HG02970 (cell line): ENCODE measurements at regions not wholly inside any gene's neighbourhood (a gene's known extent, or its start where the extent isn't known, plus 50 kb on each side); places are given as distances from the start of the nearest gene placed in this dataset.

Experiments used
- ATAC-seq: cut with Tn5 transposase; IDR thresholded peaks from one replicate; pipeline ENCODE4 v1.9.1; 2021; ENCODE audit warnings: mild to moderate bottlenecking, moderate library complexity, moderate number of reproducible peaks; ENCODE audit not compliant: unreplicated experiment, low FRiP score

DNA sequence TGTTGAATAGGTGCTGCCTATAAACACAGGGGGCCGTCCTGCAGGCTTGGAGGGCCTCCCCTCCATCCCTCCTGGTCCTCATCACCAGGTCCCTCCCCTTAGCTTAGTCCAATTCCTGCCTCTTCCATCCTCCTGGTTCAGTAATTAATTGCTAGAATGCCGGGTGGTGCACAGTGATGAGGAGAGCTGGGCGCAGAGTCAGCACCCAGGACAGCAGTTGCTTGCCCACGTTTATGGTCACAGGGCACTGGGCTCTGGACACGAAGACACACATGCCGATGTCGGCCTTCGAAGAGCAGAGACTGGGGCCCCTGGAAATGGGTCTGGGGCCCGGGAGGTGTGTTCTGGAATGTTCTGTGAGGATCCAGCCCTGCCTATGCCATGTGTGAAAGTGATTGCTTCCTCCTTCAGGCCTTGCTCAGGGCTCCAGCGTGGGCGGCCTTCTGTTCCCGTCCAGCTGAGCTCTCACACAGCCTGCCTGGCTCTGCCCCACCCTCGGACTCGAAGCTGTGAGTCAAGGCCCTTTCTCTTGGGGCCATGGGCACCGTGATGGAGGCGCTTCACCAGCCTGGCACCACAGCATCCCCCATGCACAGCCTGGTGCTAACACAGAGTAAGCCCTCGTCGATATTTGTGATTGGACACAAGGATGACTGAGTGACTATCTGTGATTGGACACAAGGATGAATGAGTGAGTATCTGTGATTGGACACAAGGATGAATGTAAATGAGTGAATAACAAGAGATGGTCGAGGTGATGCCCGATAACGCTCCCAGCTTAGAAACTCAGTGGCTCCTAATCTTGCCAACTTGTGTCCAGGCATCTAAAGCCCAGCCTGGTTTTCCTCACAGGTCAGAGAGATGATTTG, 884.7 kb downstream of the BRD1 start:
- no peak for ATAC-seq

DNA sequence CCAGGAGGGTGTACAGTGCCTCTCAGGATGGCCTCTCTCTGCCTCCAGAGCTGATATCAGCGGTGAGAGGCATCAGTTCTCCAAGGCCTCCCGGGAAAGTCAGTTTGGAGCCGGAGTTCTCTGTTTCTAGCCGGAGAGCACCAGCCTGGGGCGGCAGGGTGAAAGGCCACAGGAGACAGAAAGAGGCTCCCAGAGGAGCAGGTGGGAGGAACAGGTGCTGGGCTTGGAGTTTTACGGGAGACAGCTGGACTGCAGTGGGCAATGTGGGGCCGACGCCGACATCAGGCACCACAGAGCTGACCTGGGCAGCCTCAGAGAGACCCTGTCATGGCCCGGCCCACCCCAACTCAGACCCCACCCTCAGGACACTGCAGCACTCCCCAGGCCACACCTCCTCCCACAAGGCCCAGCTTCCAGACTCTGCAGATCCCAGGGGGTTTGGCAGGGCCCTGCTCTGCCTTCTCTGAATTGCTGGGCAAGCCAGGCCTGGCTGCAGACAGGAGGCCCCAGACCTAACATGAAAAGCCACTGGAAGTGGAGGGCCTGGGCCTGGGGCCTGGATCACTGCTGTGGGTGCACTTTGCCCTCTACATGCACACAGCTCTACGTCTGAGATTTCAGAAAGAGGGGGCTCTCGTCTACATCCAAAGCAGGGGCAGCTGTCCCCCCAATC, 885.6 kb downstream of the BRD1 start:
- no peak for ATAC-seq

DNA sequence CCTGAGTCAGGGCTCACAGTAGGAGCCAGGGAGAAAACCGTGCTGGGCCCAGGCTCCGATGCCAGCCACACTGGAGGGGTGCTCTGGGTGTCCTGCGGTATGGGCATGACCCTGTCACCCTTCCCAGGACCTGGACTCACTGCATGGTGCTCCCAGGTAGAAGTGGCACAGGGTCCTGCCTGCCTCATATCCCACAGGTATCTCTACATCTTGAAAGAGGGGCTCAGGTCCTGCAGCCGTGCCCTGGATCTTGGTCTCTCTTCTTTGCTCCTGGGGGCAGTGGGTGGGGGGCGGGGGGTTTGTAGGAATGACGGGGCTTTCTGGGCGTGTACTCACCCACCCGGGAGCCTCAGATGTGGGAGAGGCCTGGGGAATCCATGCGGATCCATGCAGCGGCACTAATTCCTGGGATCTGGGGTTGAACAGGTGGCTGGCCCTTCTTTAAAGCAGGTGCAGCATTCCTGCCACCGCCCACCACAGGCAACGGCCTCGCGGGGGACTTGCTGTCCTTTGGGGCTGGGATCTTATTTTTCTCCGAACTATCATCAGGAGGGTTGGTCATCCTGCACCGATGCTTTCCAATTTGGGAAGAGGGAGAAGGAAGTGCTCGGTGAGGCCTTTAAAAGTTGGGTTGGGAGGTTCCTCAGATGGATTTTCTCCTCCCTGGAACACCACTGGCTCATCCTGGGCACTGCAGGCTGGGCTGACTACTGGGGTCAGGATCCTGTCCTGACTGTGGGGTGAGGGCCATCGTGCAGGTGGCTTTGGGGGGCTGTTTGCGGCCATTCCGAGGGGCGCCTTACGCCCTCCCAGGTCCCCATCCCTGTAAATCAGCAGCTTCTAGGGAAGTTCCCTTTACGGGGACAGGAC, 886.4 kb downstream of the BRD1 start:
- no peak for ATAC-seq

DNA sequence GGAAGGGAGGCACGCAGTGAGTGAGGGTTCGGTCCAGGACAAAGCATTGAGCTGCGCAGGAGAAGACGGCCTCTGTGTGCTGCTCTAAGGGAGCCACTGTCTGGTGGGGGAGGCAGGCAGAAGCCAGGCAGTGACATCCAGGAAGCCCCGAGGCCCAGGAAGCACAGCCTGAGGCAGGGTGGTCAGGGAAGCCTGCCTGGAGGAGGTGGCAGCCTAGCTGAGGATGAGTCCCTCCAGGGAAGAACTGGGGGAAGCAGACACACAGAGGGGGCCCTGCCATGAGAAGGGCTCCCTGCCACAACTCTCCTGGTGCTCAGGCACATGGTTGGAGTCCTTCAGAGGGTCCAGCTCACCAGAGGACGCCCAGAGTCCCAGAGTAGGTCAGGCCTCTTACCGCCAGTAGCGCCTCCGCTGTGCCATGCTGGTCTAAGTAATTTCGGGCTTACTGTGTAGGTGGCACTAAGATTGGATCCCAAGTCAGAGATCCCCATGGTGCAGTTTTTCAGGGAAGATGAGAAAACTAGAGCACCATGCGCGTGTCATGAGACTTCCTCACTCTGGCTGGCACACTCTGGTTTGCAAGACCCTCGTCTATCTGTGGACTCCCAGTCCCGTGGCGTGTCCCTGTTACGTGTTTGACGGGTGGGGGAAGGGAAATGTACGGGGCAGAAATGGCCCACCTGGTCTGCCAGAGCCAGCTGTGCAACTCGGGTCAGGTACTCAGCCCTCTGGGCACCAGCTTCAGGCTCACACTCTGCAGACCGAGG, 887.2 kb downstream of the BRD1 start:
- ATAC-seq: no peak

DNA sequence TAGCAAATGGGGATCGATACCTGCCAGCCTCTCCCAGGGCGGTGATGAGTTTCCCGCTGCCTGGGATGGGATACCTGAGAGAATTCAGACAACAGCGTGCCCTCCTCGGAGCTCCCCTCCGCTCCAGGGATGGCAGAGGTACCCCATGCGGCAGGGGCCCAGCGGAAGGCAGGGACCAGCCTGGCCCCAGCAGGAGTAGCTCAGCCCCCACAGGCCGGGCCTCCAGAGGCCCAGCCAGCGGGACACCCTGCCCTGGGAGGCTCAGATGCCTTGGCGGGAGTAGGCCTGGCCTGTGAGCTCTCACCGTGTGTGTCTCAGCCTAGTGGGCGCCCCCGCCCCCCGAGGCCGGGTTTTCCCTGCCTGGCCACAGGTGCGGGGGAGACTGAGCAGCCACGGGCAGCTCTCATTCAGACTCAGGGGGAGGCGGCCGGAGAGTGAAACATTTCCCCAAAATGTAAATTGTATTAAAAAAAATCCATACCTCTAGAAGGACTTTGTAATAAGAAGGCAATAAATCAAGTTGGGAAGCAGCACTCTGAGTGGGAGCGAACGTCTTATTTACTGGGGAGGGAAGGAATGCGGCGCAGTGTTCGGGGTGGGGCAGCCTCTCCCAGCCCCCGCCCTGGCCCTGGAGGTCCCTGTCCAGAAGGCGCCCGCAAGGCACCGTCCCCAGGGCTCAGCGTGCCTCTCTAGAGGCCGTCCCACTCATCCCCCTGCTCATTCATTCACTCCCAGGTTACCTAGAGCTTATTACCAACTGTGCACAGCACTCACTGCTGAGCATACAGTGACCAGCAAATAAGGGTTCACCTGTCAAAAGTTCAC, 888.0 kb downstream of the BRD1 start:
- no peak for ATAC-seq

DNA sequence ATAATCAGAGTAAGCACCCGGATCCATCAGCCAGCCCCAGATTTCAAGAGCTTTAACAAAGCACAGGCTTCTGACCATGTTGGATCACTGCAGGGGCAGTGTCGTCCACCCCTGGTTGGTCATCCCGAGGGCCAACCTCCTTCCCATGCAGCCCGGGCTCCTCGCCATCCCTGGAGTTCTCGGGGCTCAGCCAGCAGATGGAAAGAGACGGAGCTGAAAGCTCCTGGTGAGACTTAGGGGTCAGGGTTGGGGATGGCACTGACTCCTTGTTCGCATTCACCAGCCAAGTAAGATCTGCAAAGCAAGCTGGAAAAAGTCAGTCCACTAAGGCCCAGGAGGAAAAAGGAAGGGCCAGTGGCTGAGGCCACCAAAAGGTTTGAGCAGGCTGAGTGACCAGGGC, 888.9 kb downstream of the BRD1 start:
- ATAC-seq: no peak

DNA sequence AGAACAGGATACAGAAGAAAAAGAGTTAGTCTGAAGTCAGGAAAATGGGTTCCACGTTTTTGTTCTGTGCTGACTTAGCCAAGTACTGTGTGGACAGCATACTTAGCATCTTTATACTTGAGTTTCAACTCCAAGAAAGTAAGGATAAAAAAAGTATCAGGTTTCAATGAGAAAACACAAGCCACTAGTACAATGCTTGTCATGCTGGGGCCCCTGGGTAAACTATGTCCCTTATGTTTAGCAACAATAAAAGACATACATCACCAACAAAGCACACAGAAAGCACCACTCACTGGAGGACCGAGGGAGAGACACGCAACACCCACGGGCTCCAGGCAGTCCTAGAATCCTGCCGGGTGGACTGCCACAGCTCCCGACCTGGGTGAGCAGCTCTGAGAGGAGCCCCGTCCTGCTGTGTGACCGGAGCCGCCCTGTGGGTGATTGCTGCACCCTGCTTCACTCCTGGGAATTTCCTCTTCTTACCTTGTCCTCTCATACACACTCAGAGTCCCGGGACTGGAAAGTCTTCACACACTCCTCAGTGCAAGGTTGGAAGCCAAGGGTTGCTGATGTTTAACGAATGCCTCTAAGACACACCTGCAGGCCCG, 890.5 kb downstream of the BRD1 start:
- ATAC-seq: no peak

DNA sequence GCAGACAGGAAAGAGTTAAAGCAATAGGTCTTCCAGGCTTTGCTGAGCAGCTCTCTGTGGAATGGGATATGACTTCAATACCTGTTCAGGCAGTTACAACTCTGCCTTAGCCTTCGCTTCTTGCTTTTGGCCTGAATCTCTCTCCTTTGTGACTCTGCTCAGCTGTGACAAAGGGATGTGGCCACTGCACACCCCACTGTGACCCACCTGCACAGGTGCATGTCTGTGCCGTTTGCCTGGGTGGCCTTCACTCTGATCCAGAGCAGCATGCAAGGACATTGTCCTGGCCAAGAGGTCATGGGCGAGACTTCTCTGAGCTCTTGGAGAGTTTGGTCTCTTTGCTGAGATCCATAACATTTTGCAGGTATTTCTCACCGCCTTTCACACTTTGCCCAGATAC, 891.3 kb downstream of the BRD1 start:
- no peak for ATAC-seq

DNA sequence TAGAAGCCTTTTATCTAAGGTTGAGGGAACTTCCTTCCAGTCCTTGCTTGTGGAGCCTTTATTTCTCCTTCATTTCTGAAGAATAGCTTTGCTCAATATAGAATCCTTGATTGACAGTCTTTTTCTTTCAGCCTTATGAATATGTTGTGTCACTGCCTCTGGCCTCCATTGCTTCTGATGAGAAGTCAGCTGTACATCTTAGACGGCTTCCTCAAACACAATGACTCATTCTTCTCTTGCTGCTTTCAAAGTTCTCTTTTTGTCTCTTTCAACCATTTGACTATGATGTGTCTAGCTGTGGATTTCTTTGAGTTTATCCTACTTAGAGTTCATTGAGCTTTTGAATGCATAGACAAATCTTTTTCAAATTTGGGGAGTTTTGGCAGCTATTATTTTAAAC, 893.2 kb downstream of the BRD1 start:
- no peak for ATAC-seq

DNA sequence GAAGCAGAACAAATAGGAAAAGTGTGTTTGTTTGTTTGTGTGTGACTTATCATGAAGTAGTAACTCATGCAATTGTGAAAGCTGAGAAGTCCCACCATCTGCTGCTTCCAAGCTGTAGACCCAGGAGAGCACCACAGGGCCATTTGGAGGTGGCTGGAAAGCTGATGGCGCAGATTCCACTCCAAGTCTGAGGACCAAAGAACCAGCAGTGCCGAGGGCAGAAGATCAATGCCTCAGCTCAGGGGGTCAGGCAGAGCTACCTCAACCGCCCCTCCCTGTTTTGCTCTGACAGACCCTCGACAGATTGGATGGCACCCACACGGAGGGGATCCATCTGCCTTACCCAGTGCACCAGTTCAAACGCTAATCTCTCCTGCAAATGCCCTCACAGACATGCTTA, 896.2 kb downstream of the BRD1 start:
- no peak for ATAC-seq

DNA sequence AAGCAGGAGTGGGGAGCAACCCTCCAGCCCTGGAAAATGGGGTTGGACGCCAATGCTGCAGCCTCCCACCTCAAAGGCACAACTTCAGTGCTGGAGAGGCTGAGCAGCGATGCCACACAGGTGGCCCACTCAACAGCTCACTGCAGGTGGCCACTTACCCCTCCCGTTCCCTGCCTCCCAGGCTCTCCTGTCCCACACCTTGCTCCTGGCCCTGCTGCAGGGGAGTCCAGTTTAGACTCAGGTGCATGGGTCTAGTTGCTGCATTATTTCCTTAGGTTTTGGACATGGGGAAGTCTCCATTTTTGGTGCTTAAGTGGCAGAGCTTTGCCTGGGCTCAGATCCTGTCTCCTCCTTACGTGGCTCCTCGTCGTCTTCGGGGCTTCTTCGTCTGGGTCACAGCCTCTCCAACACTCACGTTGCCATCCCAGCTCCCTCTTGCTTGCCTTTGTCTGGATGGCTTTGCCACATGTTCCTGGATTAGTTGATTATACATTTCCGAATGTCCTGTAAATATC, 898.3 kb downstream of the BRD1 start:
- ATAC-seq: no peak

DNA sequence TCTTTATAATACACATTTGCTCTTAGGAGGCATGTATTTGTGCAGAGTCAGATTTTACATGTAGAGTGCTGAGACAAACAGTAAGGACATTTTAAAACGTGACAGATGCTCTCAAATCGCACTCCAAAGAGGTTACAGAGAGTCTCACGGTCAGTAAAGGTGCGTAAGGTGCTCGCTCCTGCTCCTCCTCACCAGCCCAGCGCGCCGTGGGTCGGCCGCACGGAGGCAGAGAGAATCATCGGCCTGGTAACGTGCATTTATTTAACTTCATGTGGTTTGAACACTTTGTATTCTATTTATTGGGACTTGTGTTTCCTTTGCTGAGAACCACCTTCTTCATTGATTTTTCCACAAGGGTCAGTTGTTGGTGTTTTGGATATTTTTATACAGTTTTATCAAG, 900.1 kb downstream of the BRD1 start:
- no peak for ATAC-seq

DNA sequence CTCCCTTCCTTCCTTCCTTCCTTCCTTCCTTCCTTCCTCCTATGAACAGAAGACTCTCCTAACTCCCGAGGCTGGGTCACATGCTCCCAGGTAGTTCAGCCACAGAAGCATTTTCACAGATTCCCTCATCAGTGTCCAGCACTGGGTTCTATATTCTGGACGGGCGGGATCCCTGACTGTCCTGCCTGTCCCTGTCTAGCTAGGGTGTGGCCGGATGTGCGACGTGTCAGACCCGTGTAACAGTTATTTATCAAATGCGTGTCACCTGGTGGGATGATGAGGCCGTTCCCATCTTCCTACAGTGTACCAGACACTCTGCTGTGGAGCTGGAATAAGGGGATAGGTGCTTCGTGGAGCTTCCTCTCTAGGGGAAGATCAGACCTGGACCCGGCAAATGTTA, 901.0 kb downstream of the BRD1 start:
- no peak for ATAC-seq

DNA sequence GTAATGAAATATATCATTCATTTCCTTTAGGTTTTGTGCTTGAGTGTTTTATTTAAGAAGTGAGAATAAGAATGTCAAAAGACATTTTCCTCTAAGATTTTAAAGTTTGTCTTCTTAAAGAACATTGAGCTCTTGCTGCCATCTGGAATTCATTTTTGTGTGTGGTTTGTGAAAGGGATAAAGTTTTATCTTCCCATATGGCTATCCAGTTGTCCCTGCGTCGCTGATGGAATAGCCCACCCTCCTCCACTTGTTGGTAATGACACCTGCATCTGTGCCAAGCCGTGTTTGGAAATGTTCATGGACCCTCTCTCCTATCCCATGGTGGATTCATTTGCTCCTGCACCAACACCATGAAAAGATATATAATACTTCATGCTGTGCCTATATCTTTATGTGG, 901.5 kb downstream of the BRD1 start:
- no peak for ATAC-seq

DNA sequence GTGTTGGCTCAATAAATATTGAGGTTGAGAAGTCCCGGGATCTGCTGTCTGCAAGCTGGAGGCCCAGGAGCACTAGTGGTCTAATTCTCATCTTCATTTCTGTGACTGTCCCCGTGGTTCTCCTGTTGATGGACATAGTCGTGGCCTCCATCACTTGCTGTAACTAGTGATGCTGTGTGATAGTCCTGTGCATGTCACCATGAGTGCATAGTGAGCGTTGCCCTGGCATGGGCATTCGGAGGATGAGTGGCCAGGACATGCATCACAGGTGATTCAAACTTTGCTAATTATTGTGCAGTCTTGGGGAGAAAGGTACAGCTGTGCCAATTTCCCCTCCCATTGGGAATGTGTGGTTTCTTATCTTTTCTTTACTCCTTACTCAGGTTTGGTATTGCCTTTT, 902.2 kb downstream of the BRD1 start:
- ATAC-seq: no peak

DNA sequence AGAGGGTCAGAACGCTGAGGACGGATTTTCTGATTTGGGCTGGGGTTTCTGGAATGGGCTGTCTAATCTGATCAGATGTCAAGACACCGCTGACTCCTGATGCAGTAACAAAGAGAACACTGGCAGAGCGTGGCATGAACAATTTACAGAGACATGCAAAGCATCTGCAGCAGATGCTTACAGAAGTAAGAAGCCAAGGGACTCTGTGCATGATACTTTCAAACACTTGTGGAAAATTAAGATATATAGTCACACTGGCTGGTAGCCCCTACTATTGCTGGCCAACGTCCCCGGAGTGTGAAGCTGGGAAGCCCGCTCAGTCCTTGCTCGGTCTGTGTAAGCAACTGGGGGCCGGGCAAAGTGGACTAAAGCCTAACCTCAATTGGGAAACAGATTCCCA, 903.7 kb downstream of the BRD1 start:
- ATAC-seq: no peak

DNA sequence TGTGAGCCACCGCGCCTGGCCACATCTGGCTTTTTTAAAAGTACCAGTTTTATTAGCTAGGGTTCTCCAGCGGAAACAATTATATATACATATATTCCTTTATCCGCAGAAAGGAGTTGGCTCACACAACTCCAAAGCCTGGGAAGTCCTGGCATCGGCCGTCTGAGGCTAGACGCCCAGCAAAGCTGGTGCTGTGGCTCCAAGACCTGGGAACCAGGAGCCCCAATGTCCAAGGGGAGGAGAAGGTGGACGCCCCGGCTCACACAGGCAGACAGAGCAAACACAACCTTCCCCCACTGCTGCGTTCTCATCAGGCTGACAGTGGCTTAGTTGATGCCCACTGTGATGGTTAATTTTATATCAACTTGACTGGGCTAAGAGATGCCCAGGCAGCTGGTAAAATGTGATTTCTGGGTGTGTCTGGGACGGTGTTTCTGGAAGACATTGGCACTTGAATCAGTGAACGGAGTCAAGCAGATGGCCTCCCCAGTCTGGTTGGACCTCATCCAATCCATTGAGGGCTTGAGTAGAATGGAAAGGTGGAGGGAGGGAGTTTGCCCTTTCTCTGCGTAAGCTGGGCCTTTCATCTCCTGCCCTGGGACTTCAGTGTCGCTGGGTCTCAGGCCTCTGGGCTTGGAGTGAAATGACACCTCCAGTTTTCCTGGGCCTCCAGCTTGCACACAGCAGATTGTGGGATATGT, 904.4 kb downstream of the BRD1 start:
- ATAC-seq: no peak

DNA sequence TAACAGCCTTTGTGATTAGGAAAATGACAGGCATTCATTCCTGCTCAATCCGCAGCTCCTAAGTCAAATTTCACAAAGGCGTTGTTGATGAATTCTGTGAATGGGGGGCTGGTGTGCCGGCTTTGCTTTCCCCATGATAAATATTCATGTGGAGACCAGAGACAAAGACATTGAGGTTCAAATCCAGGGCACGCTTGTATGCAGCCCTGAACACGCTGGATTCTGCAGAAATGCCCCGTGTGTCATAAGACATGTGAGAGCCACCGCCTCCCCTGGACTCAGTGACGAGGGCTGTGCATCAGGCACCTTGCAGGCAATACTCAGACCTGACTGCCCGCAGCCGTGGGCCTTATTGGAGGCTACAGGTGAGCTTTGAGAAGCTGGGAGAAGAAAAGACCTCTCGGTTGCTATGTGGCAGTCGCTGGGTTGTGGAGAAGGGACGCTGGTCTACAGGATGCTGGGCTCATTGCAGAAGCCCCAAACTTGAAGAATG, 906.2 kb downstream of the BRD1 start:
- no peak for ATAC-seq
